GM23338 (cell line): ENCODE measurements at regions not wholly inside any gene's neighbourhood (a gene's known extent, or its start where the extent isn't known, plus 50 kb on each side); places are given as distances from the start of the nearest gene placed in this dataset.

Experiments used
- ATAC-seq: fragments of 200-7000 bp; cut with Tn5 transposase; 3 replicates; pipeline ENCODE4 v1.9.1; 2020
- DNase-seq: peaks from one replicate; pipeline ENCODE4 v3.0.0-alpha.2; 2015; ENCODE audit warnings: low spot score
- H2AFZ ChIP-seq: fragments of 200-600 bp; sonication (generic); 2 replicates; pipeline ENCODE4 v1.8.0; 2016; ENCODE audit warnings: antibody characterized with exemption, mild to moderate bottlenecking, moderate library complexity
- H3F3A ChIP-seq: fragments of 200-600 bp; sonication (generic); replicated peaks from 2 replicates; pipeline ENCODE4 v1.8.0; 2017; ENCODE audit warnings: antibody characterized with exemption, mixed run types, low read depth
- H3K27ac ChIP-seq: fragments of 200-600 bp; sonication (generic); 2 replicates; pipeline ENCODE4 v1.6.1; 2016; ENCODE audit warnings: low read depth
- H3K27me3 ChIP-seq: fragments of 200-600 bp; sonication (generic); 2 replicates; pipeline ENCODE4 v1.8.0; 2016; ENCODE audit warnings: mild to moderate bottlenecking, mixed run types, moderate library complexity; ENCODE audit not compliant: insufficient read depth
- H3K36me3 ChIP-seq: fragments of 200-600 bp; sonication (generic); 2 replicates; pipeline ENCODE4 v1.8.0; 2016; ENCODE audit warnings: mild to moderate bottlenecking; ENCODE audit not compliant: insufficient read depth
- H3K4me1 ChIP-seq: fragments of 200-600 bp; sonication (generic); 2 replicates; pipeline ENCODE4 v1.8.0; 2016; ENCODE audit warnings: mild to moderate bottlenecking, moderate library complexity; ENCODE audit not compliant: insufficient read depth
- H3K4me2 ChIP-seq: fragments of 200-600 bp; sonication (generic); 2 replicates; pipeline ENCODE4 v1.7.1; 2017; ENCODE audit warnings: mixed run types
- H3K4me3 ChIP-seq: fragments of 200-600 bp; sonication (generic); 2 replicates; pipeline ENCODE4 v1.6.1; 2016; ENCODE audit warnings: mixed run types
- H3K79me2 ChIP-seq: fragments of 200-600 bp; sonication (generic); replicated peaks from 2 replicates; pipeline ENCODE4 v1.8.0; 2017; ENCODE audit warnings: mild to moderate bottlenecking; ENCODE audit not compliant: insufficient read depth
- H3K9me2 ChIP-seq: fragments of 200-600 bp; sonication (generic); 2 replicates; pipeline ENCODE4 v1.8.0; 2017; ENCODE audit not compliant: insufficient read depth
- H4K20me1 ChIP-seq: fragments of 200-600 bp; sonication (generic); replicated peaks from 2 replicates; pipeline ENCODE4 v1.8.0; 2017; ENCODE audit warnings: mild to moderate bottlenecking; ENCODE audit not compliant: insufficient read depth
- H3K27ac Mint-ChIP-seq: 2 replicates; pipeline ENCODE4 v1.8.0; 2020; ENCODE audit warnings: inconsistent platforms, mild to moderate bottlenecking, moderate library complexity, mixed read lengths
- H3K27me3 Mint-ChIP-seq: 3 replicates; pipeline ENCODE4 v1.8.0; 2022; ENCODE audit warnings: low read depth, mild to moderate bottlenecking, moderate library complexity, mixed read lengths, inconsistent platforms; ENCODE audit not compliant: insufficient read depth, poor library complexity
- H3K36me3 Mint-ChIP-seq: 3 replicates; pipeline ENCODE4 v1.8.0; 2021; ENCODE audit warnings: low read depth, mild to moderate bottlenecking, inconsistent platforms, moderate library complexity, mixed read lengths
- H3K4me1 Mint-ChIP-seq: 3 replicates; pipeline ENCODE4 v1.8.0; 2020; ENCODE audit warnings: mild to moderate bottlenecking, inconsistent platforms, mixed read lengths
- H3K4me3 Mint-ChIP-seq: 3 replicates; pipeline ENCODE4 v1.8.0; 2021; ENCODE audit warnings: moderate library complexity, mild to moderate bottlenecking, inconsistent platforms, mixed read lengths
- H3K9me3 Mint-ChIP-seq: 3 replicates; pipeline ENCODE4 v1.8.0; 2020; ENCODE audit warnings: moderate library complexity, mild to moderate bottlenecking, inconsistent platforms, mixed read lengths
- CREB1 ChIP-seq: fragments of 250-450 bp; sonication (Bioruptor Pico); IDR thresholded peaks from 2 replicates; pipeline ENCODE4 v1.5.0; 2020; ENCODE audit warnings: low read depth, mild to moderate bottlenecking, moderate library complexity
- EZH2 ChIP-seq: fragments of 200-600 bp; sonication (generic); IDR thresholded peaks from one replicate; pipeline ENCODE4 v1.8.0; 2017; ENCODE audit warnings: antibody characterized with exemption, mild to moderate bottlenecking, low read depth; ENCODE audit not compliant: unreplicated experiment
- EZH2phosphoT487 ChIP-seq: fragments of 200-600 bp; sonication (generic); IDR thresholded peaks from one replicate; pipeline ENCODE4 v1.8.1; 2018; ENCODE audit warnings: antibody characterized with exemption; ENCODE audit not compliant: unreplicated experiment
- JUNB ChIP-seq: IDR thresholded peaks from one replicate; pipeline ENCODE4 v1.6.1; 2016; ENCODE audit warnings: antibody characterized with exemption; ENCODE audit not compliant: unreplicated experiment
- NANOG ChIP-seq: IDR thresholded peaks from 2 replicates; pipeline ENCODE4 v1.6.1; 2016; ENCODE audit warnings: antibody characterized with exemption, borderline replicate concordance
- POLR2AphosphoS5 ChIP-seq: IDR thresholded peaks from 2 replicates; pipeline ENCODE4 v1.6.1; 2016; ENCODE audit warnings: antibody characterized with exemption, low read depth
- STAT1 ChIP-seq: IDR thresholded peaks from one replicate; pipeline ENCODE4 v1.6.1; 2016; ENCODE audit warnings: antibody characterized with exemption; ENCODE audit not compliant: unreplicated experiment
- ZNF114 ChIP-seq: fragments of 250-450 bp; sonication (Bioruptor Pico); IDR thresholded peaks from 2 replicates; pipeline ENCODE4 v1.5.0; 2020; ENCODE audit warnings: mild to moderate bottlenecking, moderate library complexity
- ZNF331 ChIP-seq: fragments of 250-450 bp; sonication (Bioruptor Pico); IDR thresholded peaks from 2 replicates; pipeline ENCODE4 v1.5.0; 2020; ENCODE audit warnings: low read depth, mild to moderate bottlenecking, moderate library complexity
- TF ChIP-seq, protein P1 (sequence below): IDR thresholded peaks from one replicate; pipeline ENCODE4 v1.6.1; 2018; ENCODE audit warnings: antibody characterized with exemption; ENCODE audit not compliant: unreplicated experiment
- TF ChIP-seq, protein P2 (sequence below): IDR thresholded peaks from 2 replicates; pipeline ENCODE4 v1.6.1; 2016; ENCODE audit warnings: antibody characterized with exemption
- TF ChIP-seq, protein P3 (sequence below): fragments of 250-450 bp; sonication (Bioruptor Pico); IDR thresholded peaks from 2 replicates; pipeline ENCODE4 v1.5.0; 2020; ENCODE audit warnings: mild to moderate bottlenecking, moderate library complexity
- TF ChIP-seq, protein P4 (sequence below), 2 experiments: fragments of 200-600 bp in 1 of 2; sonication (generic) in 1 of 2; conservative IDR thresholded peaks; 2 replicates each; pipeline versions ENCODE4 v1.5.1 to v1.6.1; 2016 to 2017; ENCODE audit warnings: antibody characterized with exemption in 2 of 2, low read depth in 2 of 2, mild to moderate bottlenecking in 2 of 2, moderate library complexity in 1 of 2

DNA sequence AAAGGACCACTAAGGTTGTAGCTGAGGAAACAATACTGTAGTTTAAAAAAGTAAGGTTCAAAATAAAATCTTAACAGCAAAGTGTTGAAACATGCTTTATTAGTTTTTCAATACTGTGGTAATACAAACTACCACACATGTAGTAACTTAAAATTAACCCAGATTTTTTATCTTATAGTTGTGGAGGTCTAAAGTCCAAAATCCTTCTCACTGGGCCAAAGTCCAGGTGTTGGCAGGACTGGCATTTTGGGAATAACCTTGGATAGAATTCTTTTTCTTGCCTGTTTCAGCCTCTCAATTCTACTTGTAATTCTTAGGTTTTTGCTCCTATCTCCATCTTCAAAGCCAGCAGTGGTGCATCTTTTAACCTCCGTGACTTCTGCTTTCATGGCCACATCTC is 942.0 kb downstream of the TSN start:
- Histone ChIP-seq H3K36me3 (no peaks in the 10 kb centered on the region), H3K27me3 (no peaks in the 10 kb centered on the region), H3K79me2 (no peaks in the 10 kb centered on the region), H3K4me3 (no peak overlapping the region), H2AFZ (no peak overlapping the region), H3K4me2 (no peak overlapping the region), H3K4me1 (no peaks in the 10 kb centered on the region; the same call in 1 of the 2 replicates), H4K20me1 (no peaks in the 10 kb centered on the region), H3F3A (no peaks in the 10 kb centered on the region), H3K9me2 (peaks cover under 1% of the 10 kb centered on the region; the same call in 1 of the 2 replicates), H3K27ac (no peak overlapping the region)
- no peaks in the 10 kb centered on the region; the same call in 2 of the 3 replicates for H3K36me3 Mint-ChIP-seq
- no peak for TF ChIP-seq EZH2phosphoT487
- TF ChIP-seq CREB1, result no peak
- TF ChIP-seq EZH2, result no peak
- TF ChIP-seq JUNB, result no peak
- TF ChIP-seq ZNF331 (CRISPR knock-in tag), result no peak
- no peak for TF ChIP-seq STAT1
- TF ChIP-seq, protein P1, sequence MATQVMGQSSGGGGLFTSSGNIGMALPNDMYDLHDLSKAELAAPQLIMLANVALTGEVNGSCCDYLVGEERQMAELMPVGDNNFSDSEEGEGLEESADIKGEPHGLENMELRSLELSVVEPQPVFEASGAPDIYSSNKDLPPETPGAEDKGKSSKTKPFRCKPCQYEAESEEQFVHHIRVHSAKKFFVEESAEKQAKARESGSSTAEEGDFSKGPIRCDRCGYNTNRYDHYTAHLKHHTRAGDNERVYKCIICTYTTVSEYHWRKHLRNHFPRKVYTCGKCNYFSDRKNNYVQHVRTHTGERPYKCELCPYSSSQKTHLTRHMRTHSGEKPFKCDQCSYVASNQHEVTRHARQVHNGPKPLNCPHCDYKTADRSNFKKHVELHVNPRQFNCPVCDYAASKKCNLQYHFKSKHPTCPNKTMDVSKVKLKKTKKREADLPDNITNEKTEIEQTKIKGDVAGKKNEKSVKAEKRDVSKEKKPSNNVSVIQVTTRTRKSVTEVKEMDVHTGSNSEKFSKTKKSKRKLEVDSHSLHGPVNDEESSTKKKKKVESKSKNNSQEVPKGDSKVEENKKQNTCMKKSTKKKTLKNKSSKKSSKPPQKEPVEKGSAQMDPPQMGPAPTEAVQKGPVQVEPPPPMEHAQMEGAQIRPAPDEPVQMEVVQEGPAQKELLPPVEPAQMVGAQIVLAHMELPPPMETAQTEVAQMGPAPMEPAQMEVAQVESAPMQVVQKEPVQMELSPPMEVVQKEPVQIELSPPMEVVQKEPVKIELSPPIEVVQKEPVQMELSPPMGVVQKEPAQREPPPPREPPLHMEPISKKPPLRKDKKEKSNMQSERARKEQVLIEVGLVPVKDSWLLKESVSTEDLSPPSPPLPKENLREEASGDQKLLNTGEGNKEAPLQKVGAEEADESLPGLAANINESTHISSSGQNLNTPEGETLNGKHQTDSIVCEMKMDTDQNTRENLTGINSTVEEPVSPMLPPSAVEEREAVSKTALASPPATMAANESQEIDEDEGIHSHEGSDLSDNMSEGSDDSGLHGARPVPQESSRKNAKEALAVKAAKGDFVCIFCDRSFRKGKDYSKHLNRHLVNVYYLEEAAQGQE, result no peak
- TF ChIP-seq NANOG, result no peak
- no peak for TF ChIP-seq POLR2AphosphoS5
- TF ChIP-seq, protein P2, sequence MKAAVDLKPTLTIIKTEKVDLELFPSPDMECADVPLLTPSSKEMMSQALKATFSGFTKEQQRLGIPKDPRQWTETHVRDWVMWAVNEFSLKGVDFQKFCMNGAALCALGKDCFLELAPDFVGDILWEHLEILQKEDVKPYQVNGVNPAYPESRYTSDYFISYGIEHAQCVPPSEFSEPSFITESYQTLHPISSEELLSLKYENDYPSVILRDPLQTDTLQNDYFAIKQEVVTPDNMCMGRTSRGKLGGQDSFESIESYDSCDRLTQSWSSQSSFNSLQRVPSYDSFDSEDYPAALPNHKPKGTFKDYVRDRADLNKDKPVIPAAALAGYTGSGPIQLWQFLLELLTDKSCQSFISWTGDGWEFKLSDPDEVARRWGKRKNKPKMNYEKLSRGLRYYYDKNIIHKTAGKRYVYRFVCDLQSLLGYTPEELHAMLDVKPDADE, result no peak
- TF ChIP-seq, protein P3, sequence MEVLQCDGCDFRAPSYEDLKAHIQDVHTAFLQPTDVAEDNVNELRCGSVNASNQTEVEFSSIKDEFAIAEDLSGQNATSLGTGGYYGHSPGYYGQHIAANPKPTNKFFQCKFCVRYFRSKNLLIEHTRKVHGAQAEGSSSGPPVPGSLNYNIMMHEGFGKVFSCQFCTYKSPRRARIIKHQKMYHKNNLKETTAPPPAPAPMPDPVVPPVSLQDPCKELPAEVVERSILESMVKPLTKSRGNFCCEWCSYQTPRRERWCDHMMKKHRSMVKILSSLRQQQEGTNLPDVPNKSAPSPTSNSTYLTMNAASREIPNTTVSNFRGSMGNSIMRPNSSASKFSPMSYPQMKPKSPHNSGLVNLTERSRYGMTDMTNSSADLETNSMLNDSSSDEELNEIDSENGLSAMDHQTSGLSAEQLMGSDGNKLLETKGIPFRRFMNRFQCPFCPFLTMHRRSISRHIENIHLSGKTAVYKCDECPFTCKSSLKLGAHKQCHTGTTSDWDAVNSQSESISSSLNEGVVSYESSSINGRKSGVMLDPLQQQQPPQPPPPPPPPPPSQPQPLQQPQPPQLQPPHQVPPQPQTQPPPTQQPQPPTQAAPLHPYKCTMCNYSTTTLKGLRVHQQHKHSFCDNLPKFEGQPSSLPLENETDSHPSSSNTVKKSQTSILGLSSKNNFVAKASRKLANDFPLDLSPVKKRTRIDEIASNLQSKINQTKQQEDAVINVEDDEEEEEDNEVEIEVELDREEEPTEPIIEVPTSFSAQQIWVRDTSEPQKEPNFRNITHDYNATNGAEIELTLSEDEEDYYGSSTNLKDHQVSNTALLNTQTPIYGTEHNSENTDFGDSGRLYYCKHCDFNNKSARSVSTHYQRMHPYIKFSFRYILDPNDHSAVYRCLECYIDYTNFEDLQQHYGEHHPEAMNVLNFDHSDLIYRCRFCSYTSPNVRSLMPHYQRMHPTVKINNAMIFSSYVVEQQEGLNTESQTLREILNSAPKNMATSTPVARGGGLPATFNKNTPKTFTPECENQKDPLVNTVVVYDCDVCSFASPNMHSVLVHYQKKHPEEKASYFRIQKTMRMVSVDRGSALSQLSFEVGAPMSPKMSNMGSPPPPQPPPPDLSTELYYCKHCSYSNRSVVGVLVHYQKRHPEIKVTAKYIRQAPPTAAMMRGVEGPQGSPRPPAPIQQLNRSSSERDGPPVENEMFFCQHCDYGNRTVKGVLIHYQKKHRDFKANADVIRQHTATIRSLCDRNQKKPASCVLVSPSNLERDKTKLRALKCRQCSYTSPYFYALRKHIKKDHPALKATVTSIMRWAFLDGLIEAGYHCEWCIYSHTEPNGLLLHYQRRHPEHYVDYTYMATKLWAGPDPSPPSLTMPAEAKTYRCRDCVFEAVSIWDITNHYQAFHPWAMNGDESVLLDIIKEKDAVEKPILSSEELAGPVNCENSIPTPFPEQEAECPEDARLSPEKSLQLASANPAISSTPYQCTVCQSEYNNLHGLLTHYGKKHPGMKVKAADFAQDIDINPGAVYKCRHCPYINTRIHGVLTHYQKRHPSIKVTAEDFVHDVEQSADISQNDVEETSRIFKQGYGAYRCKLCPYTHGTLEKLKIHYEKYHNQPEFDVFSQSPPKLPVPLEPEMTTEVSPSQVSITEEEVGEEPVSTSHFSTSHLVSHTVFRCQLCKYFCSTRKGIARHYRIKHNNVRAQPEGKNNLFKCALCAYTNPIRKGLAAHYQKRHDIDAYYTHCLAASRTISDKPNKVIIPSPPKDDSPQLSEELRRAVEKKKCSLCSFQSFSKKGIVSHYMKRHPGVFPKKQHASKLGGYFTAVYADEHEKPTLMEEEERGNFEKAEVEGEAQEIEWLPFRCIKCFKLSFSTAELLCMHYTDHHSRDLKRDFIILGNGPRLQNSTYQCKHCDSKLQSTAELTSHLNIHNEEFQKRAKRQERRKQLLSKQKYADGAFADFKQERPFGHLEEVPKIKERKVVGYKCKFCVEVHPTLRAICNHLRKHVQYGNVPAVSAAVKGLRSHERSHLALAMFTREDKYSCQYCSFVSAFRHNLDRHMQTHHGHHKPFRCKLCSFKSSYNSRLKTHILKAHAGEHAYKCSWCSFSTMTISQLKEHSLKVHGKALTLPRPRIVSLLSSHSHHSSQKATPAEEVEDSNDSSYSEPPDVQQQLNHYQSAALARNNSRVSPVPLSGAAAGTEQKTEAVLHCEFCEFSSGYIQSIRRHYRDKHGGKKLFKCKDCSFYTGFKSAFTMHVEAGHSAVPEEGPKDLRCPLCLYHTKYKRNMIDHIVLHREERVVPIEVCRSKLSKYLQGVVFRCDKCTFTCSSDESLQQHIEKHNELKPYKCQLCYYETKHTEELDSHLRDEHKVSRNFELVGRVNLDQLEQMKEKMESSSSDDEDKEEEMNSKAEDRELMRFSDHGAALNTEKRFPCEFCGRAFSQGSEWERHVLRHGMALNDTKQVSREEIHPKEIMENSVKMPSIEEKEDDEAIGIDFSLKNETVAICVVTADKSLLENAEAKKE, result no peak
- TF ChIP-seq, protein P4, sequence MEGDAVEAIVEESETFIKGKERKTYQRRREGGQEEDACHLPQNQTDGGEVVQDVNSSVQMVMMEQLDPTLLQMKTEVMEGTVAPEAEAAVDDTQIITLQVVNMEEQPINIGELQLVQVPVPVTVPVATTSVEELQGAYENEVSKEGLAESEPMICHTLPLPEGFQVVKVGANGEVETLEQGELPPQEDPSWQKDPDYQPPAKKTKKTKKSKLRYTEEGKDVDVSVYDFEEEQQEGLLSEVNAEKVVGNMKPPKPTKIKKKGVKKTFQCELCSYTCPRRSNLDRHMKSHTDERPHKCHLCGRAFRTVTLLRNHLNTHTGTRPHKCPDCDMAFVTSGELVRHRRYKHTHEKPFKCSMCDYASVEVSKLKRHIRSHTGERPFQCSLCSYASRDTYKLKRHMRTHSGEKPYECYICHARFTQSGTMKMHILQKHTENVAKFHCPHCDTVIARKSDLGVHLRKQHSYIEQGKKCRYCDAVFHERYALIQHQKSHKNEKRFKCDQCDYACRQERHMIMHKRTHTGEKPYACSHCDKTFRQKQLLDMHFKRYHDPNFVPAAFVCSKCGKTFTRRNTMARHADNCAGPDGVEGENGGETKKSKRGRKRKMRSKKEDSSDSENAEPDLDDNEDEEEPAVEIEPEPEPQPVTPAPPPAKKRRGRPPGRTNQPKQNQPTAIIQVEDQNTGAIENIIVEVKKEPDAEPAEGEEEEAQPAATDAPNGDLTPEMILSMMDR (conservative IDR thresholded peaks at IDR 0.05; ENCODE audit: low read depth in 2 of 2), result no peak
- TF ChIP-seq ZNF114 (CRISPR knock-in tag), result no peak
- DNase-seq, result no peak
- no peak overlapping the region for H3K27ac Mint-ChIP-seq
- H3K9me3 Mint-ChIP-seq, result peaks cover 4% of the 10 kb centered on the region; the same call in 2 of the 3 replicates
- no peak overlapping the region for H3K4me3 Mint-ChIP-seq
- peaks cover 3% of the 10 kb centered on the region; the same call in 2 of the 3 replicates for H3K4me1 Mint-ChIP-seq
- no peak for ATAC-seq
- H3K27me3 Mint-ChIP-seq, result peaks cover 2% of the 10 kb centered on the region
